ENCODE measurements at regions not wholly inside any gene's neighbourhood (a gene's known extent, or its start where the extent isn't known, plus 50 kb on each side); places are given as distances from the start of the nearest gene placed in this dataset.

GRCh38 chr18:61148322-61148721 lies 184.9 kb upstream of the CDH20 start:
- TF ChIP-seq EZH2 (IDR thresholded peaks at IDR 0.05; ENCODE audit: borderline replicate concordance, low read length): no peak
- TF ChIP-seq, protein P1, sequence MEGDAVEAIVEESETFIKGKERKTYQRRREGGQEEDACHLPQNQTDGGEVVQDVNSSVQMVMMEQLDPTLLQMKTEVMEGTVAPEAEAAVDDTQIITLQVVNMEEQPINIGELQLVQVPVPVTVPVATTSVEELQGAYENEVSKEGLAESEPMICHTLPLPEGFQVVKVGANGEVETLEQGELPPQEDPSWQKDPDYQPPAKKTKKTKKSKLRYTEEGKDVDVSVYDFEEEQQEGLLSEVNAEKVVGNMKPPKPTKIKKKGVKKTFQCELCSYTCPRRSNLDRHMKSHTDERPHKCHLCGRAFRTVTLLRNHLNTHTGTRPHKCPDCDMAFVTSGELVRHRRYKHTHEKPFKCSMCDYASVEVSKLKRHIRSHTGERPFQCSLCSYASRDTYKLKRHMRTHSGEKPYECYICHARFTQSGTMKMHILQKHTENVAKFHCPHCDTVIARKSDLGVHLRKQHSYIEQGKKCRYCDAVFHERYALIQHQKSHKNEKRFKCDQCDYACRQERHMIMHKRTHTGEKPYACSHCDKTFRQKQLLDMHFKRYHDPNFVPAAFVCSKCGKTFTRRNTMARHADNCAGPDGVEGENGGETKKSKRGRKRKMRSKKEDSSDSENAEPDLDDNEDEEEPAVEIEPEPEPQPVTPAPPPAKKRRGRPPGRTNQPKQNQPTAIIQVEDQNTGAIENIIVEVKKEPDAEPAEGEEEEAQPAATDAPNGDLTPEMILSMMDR (IDR thresholded peaks at IDR 0.05; ENCODE audit: low read length): no peak

Data from OCI-LY1 (cell line).